Parathyroid adenoma (tissue), 2 donors: ENCODE measurements at regions not wholly inside any gene's neighbourhood (a gene's known extent, or its start where the extent isn't known, plus 50 kb on each side); places are given as distances from the start of the nearest gene placed in this dataset.

ENCODE experiments used
- H2AFZ ChIP-seq: fragments of 300-600 bp; sonication (generic); one replicate; pipeline ENCODE4 v1.7.0; 2017; ENCODE audit warnings: antibody characterized with exemption, mild to moderate bottlenecking
- H3K27ac ChIP-seq: fragments of 300-600 bp; sonication (generic); one replicate; pipeline ENCODE4 v1.7.0; 2017
- H3K27me3 ChIP-seq: fragments of 300-600 bp; sonication (generic); one replicate; pipeline ENCODE4 v1.7.0; 2017; ENCODE audit warnings: low read length; ENCODE audit not compliant: control insufficient read depth, insufficient read depth
- H3K36me3 ChIP-seq: fragments of 300-600 bp; sonication (generic); one replicate; pipeline ENCODE4 v1.7.0; 2017; ENCODE audit warnings: low read length; ENCODE audit not compliant: control insufficient read depth, insufficient read depth
- H3K4me1 ChIP-seq: fragments of 300-600 bp; sonication (generic); one replicate; pipeline ENCODE4 v1.7.0; 2017; ENCODE audit warnings: control low read depth
- H3K4me2 ChIP-seq: fragments of 300-600 bp; sonication (generic); one replicate; pipeline ENCODE4 v1.7.0; 2017; ENCODE audit warnings: low read length
- H3K4me3 ChIP-seq: fragments of 300-600 bp; sonication (generic); one replicate; pipeline ENCODE4 v1.7.0; 2017; ENCODE audit warnings: low read depth, low read length
- H3K79me2 ChIP-seq: fragments of 300-600 bp; sonication (generic); one replicate; pipeline ENCODE4 v1.7.0; 2017; ENCODE audit warnings: control low read depth
- H3K9ac ChIP-seq: fragments of 300-600 bp; sonication (generic); one replicate; pipeline ENCODE4 v1.7.0; 2017; ENCODE audit warnings: mild to moderate bottlenecking
- H3K9me3 ChIP-seq: fragments of 300-600 bp; sonication (generic); one replicate; pipeline ENCODE4 v1.7.0; 2017; ENCODE audit warnings: low read length; ENCODE audit not compliant: control insufficient read depth
- TF ChIP-seq, protein P1 (sequence below): fragments of 300-600 bp; sonication (generic); IDR thresholded peaks from one replicate; pipeline ENCODE4 v1.7.0; 2017; ENCODE audit warnings: antibody characterized with exemption, mild to moderate bottlenecking
- donor health status: primary hyperparathyroidism.

- TF ChIP-seq, protein P1, sequence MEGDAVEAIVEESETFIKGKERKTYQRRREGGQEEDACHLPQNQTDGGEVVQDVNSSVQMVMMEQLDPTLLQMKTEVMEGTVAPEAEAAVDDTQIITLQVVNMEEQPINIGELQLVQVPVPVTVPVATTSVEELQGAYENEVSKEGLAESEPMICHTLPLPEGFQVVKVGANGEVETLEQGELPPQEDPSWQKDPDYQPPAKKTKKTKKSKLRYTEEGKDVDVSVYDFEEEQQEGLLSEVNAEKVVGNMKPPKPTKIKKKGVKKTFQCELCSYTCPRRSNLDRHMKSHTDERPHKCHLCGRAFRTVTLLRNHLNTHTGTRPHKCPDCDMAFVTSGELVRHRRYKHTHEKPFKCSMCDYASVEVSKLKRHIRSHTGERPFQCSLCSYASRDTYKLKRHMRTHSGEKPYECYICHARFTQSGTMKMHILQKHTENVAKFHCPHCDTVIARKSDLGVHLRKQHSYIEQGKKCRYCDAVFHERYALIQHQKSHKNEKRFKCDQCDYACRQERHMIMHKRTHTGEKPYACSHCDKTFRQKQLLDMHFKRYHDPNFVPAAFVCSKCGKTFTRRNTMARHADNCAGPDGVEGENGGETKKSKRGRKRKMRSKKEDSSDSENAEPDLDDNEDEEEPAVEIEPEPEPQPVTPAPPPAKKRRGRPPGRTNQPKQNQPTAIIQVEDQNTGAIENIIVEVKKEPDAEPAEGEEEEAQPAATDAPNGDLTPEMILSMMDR: no peak
- Histone ChIP-seq H3K4me2 (no peak overlapping the region), H3K27me3 (no peaks in the 10 kb centered on the region), H2AFZ (no peak overlapping the region), H3K9ac (no peak overlapping the region), H3K4me3 (no peak overlapping the region), H3K36me3 (no peaks in the 10 kb centered on the region), H3K27ac (no peak overlapping the region), H3K4me1 (no peaks in the 10 kb centered on the region), H3K79me2 (no peaks in the 10 kb centered on the region), H3K9me3 (no peaks in the 10 kb centered on the region)
Observed at GRCh38 chr4:112975567-112976355, 73.7 kb upstream of the ANK2 start.

GRCh38 chr4:112978691-112979472 is 70.6 kb upstream of the ANK2 start:
- Histone ChIP-seq H3K4me3 (no peak overlapping the region), H3K9me3 (no peaks in the 10 kb centered on the region), H3K79me2 (no peaks in the 10 kb centered on the region), H3K4me1 (no peaks in the 10 kb centered on the region), H3K4me2 (no peak overlapping the region), H3K27me3 (no peaks in the 10 kb centered on the region), H2AFZ (no peak overlapping the region), H3K27ac (no peak overlapping the region), H3K36me3 (no peaks in the 10 kb centered on the region), H3K9ac (no peak overlapping the region)
- TF ChIP-seq, protein P1: no peak

- no peaks in the 10 kb centered on the region for H3K9me3 ChIP-seq
- H3K4me1 ChIP-seq: no peaks in the 10 kb centered on the region
- no peak overlapping the region for H3K4me2 ChIP-seq
- TF ChIP-seq, protein P1: no peak
- H3K27me3 ChIP-seq: no peaks in the 10 kb centered on the region
- no peak overlapping the region for H3K9ac ChIP-seq
- no peak overlapping the region for H3K4me3 ChIP-seq
- no peak overlapping the region for H3K27ac ChIP-seq
- no peaks in the 10 kb centered on the region for H3K36me3 ChIP-seq
- no peak overlapping the region for H2AFZ ChIP-seq
- no peaks in the 10 kb centered on the region for H3K79me2 ChIP-seq
Observed at GRCh38 chr4:112979881-112980421, 69.5 kb upstream of the ANK2 start.

GRCh38 chr4:112982680-112983079 is 66.8 kb upstream of the ANK2 start:
- no peak overlapping the region for H2AFZ ChIP-seq
- no peaks in the 10 kb centered on the region for H3K36me3 ChIP-seq
- no peaks in the 10 kb centered on the region for H3K4me1 ChIP-seq
- no peak overlapping the region for H3K4me3 ChIP-seq
- no peaks in the 10 kb centered on the region for H3K27me3 ChIP-seq
- H3K27ac ChIP-seq: no peak overlapping the region
- H3K9ac ChIP-seq: no peak overlapping the region
- H3K79me2 ChIP-seq: no peaks in the 10 kb centered on the region
- H3K9me3 ChIP-seq: no peaks in the 10 kb centered on the region
- no peak overlapping the region for H3K4me2 ChIP-seq
- TF ChIP-seq, protein P1: no peak
